ENCODE measurements at regions not wholly inside any gene's neighbourhood (a gene's known extent, or its start where the extent isn't known, plus 50 kb on each side); places are given as distances from the start of the nearest gene placed in this dataset.

GRCh38 chr1:185566995-185567394, 167.2 kb upstream of the HMCN1 start:
- no peaks in the 10 kb centered on the region for H3K4me1 ChIP-seq
- no peaks in the 10 kb centered on the region for H3K9me3 ChIP-seq
- no peak overlapping the region for H3K27ac ChIP-seq
- H3K36me3 ChIP-seq = no peaks in the 10 kb centered on the region
- no peak for TF ChIP-seq POLR2A (IDR thresholded peaks at IDR 0.05)
- TF ChIP-seq CTCF (IDR thresholded peaks at IDR 0.05) = no peak
- no peak for DNase-seq
- intact Hi-C loops (cut with DNase I; ENCODE audit: low total_unique reads) = no loop called here
- no peak overlapping the region for H3K4me3 ChIP-seq
- H3K27me3 ChIP-seq = no peaks in the 10 kb centered on the region

- intact Hi-C loops (cut with DNase I; ENCODE audit: low total_unique reads) = no loop called here
- H3K36me3 ChIP-seq = no peaks in the 10 kb centered on the region
- no peaks in the 10 kb centered on the region for H3K9me3 ChIP-seq
- DNase-seq = no peak
- TF ChIP-seq CTCF (IDR thresholded peaks at IDR 0.05) (no peak), POLR2A (IDR thresholded peaks at IDR 0.05) (no peak)
- no peaks in the 10 kb centered on the region for H3K4me1 ChIP-seq
- no peaks in the 10 kb centered on the region for H3K27me3 ChIP-seq
- no peak overlapping the region for H3K27ac ChIP-seq
- no peak overlapping the region for H3K4me3 ChIP-seq
These were observed 168.9 kb upstream of the HMCN1 start for GRCh38 chr1:185565302-185565701.

- intact Hi-C loops (cut with DNase I; ENCODE audit: low total_unique reads) = no loop called here
- Histone ChIP-seq H3K27me3 (no peaks in the 10 kb centered on the region), H3K4me1 (no peaks in the 10 kb centered on the region), H3K36me3 (no peaks in the 10 kb centered on the region), H3K4me3 (no peak overlapping the region), H3K27ac (no peak overlapping the region), H3K9me3 (no peaks in the 10 kb centered on the region)
- TF ChIP-seq CTCF (IDR thresholded peaks at IDR 0.05) = no peak
- TF ChIP-seq POLR2A (IDR thresholded peaks at IDR 0.05) = no peak
- no peak for DNase-seq
These were observed 169.4 kb upstream of the HMCN1 start for GRCh38 chr1:185564816-185565215.

GRCh38 chr1:185562461-185563359, 171.5 kb upstream of the HMCN1 start:
- TF ChIP-seq POLR2A (IDR thresholded peaks at IDR 0.05) (no peak), CTCF (IDR thresholded peaks at IDR 0.05) (no peak)
- no peak overlapping the region for H3K27ac ChIP-seq
- intact Hi-C loops (cut with DNase I; ENCODE audit: low total_unique reads) = no loop called here
- no peaks in the 10 kb centered on the region for H3K27me3 ChIP-seq
- DNase-seq = no peak
- no peaks in the 10 kb centered on the region for H3K4me1 ChIP-seq
- no peaks in the 10 kb centered on the region for H3K36me3 ChIP-seq
- H3K4me3 ChIP-seq = no peak overlapping the region
- no peaks in the 10 kb centered on the region for H3K9me3 ChIP-seq

- no peaks in the 10 kb centered on the region for H3K36me3 ChIP-seq
- no peaks in the 10 kb centered on the region for H3K4me1 ChIP-seq
- TF ChIP-seq CTCF (IDR thresholded peaks at IDR 0.05) = no peak
- intact Hi-C loops (cut with DNase I; ENCODE audit: low total_unique reads) = no loop called here
- no peak overlapping the region for H3K4me3 ChIP-seq
- H3K27me3 ChIP-seq = no peaks in the 10 kb centered on the region
- no peak for DNase-seq
- H3K9me3 ChIP-seq = no peaks in the 10 kb centered on the region
- no peak overlapping the region for H3K27ac ChIP-seq
These were observed 172.6 kb upstream of the HMCN1 start for GRCh38 chr1:185561629-185562028.
